A549 (cell line): ENCODE measurements at regions not wholly inside any gene's neighbourhood (a gene's known extent, or its start where the extent isn't known, plus 50 kb on each side); places are given as distances from the start of the nearest gene placed in this dataset.

ENCODE experiments used
- ATAC-seq, 2 experiments: fragments of 200-7000 bp in 1 of 2; fragments of >200 bp in 1 of 2; cut with Nextera tagmentation in 1 of 2; cut with Tn5 transposase in 1 of 2; 3 replicates each; pipeline versions ENCODE4 v1.8.0 to v1.9.1; 2018 to 2020; ENCODE audit warnings: mild to moderate bottlenecking in 1 of 2, moderate library complexity in 1 of 2
- CTCF ChIA-PET: fragments of 300-600 bp; sonication (Branson Sonifier 250); formaldehyde crosslinking; extraction: SDS; loops from one replicate; lab custom pipeline; 2021; ENCODE audit warnings: antibody characterized with exemption, inconsistent platforms; lab: Yijun Ruan, JAX
- POLR2A ChIA-PET: fragments of 350-600 bp; formaldehyde crosslinking; extraction: SDS; loops from one replicate; lab custom pipeline; 2021; ENCODE audit warnings: antibody characterized with exemption, inconsistent platforms; lab: Yijun Ruan, JAX
- DNase-seq, 2 experiments: peaks; one replicate each; pipeline versions ENCODE4 v3.0.0 to v3.0.0-alpha.2; 2011 to 2016; ENCODE audit warnings: low read depth in 1 of 2, low spot score in 1 of 2
- FAIRE-seq: peaks from 2 replicates; lab custom pipeline; 2011; peaks lifted over from hg19 to GRCh38; lab: Jason Lieb, UNC
- H3K27ac ChIP-seq, 2 experiments: fragments of >200 bp; sonication (Bioruptor Twin); formaldehyde crosslinking; 3 replicates each; pipeline ENCODE4 v1.5.1; 2016 to 2017
- H3K4me1 ChIP-seq: fragments of >200 bp; sonication (Bioruptor Twin); formaldehyde crosslinking; 3 replicates; pipeline ENCODE4 v1.6.1; 2016
- H3K4me2 ChIP-seq: fragments of >200 bp; sonication (Bioruptor Twin); formaldehyde crosslinking; 3 replicates; pipeline ENCODE4 v1.6.1; 2016
- H3K4me3 ChIP-seq: fragments of >200 bp; sonication (Bioruptor Twin); formaldehyde crosslinking; 3 replicates; pipeline ENCODE4 v1.5.1; 2016
- H3K9me3 ChIP-seq: fragments of >200 bp; sonication (Bioruptor Twin); formaldehyde crosslinking; 3 replicates; pipeline ENCODE4 v1.6.1; 2016
- BHLHE40 ChIP-seq: IDR thresholded peaks from 2 replicates; pipeline ENCODE4 v1.6.1; 2012; ENCODE audit warnings: low read depth, low read length, inconsistent platforms
- EHMT2 ChIP-seq: fragments of 200-600 bp; sonication (generic); IDR thresholded peaks from 2 replicates; pipeline ENCODE4 v1.6.1; 2016; ENCODE audit warnings: antibody characterized with exemption, low read depth, mild to moderate bottlenecking, moderate library complexity
- FOSB ChIP-seq: fragments of 250-450 bp; sonication (Bioruptor Pico); IDR thresholded peaks from 2 replicates; pipeline ENCODE4 v1.5.0; 2020; ENCODE audit warnings: mild to moderate bottlenecking, moderate library complexity
- KDM5A ChIP-seq: fragments of 200-600 bp; sonication (generic); IDR thresholded peaks from 2 replicates; pipeline ENCODE4 v1.6.1; 2016; ENCODE audit warnings: antibody characterized with exemption, mild to moderate bottlenecking
- NR3C1 ChIP-seq: fragments of >200 bp; sonication (Bioruptor Twin); formaldehyde crosslinking; IDR thresholded peaks from 3 replicates; pipeline ENCODE4 v1.6.1; 2017
- PHF8 ChIP-seq: fragments of 200-600 bp; sonication (generic); IDR thresholded peaks from 2 replicates; pipeline ENCODE4 v1.6.1; 2016; ENCODE audit warnings: low read depth, mild to moderate bottlenecking, antibody characterized with exemption, moderate library complexity, borderline replicate concordance
- RCOR1 ChIP-seq: fragments of 150-350 bp; IDR thresholded peaks from 2 replicates; pipeline ENCODE4 v1.6.1; 2014; ENCODE audit warnings: antibody characterized with exemption, low read length, low read depth
- RNF2 ChIP-seq: fragments of 200-600 bp; sonication (generic); IDR thresholded peaks from 2 replicates; pipeline ENCODE4 v1.6.1; 2016; ENCODE audit warnings: low read depth, mild to moderate bottlenecking, antibody characterized with exemption, moderate library complexity, borderline replicate concordance
- ZFP36 ChIP-seq: fragments of 450-650 bp; IDR thresholded peaks from 2 replicates; pipeline ENCODE4 v1.6.1; 2014; ENCODE audit warnings: borderline replicate concordance; ENCODE audit not compliant: partially characterized antibody
- ZNF302 ChIP-seq: fragments of 250-450 bp; sonication (Bioruptor Pico); IDR thresholded peaks from 2 replicates; pipeline ENCODE4 v1.9.0; 2021; ENCODE audit warnings: inconsistent platforms, mild to moderate bottlenecking, moderate library complexity
- WGBS: methylation state at CpG from one replicate; pipeline ENCODE4 v1.1.6; 2017; ENCODE audit errors: missing lambda C conversion rate; 5-methylcytosine and 5-hydroxymethylcytosine counted together
- TF ChIP-seq, protein P1 (sequence below): IDR thresholded peaks from 2 replicates; pipeline ENCODE4 v1.6.1; 2012
- TF ChIP-seq, protein P2 (sequence below): fragments of 200-600 bp; sonication (generic); IDR thresholded peaks from 2 replicates; pipeline ENCODE4 v1.6.1; 2016; ENCODE audit warnings: antibody characterized with exemption, mild to moderate bottlenecking, moderate library complexity
- TF ChIP-seq, protein P3 (sequence below): fragments of 250-450 bp; sonication (Bioruptor Pico); IDR thresholded peaks from 2 replicates; pipeline ENCODE4 v1.5.0; 2020; ENCODE audit warnings: low read depth, mild to moderate bottlenecking, moderate library complexity
- TF ChIP-seq, protein P4 (sequence below): fragments of 150-350 bp; IDR thresholded peaks from 2 replicates; pipeline ENCODE4 v1.6.1; 2014; ENCODE audit warnings: low read depth, mild to moderate bottlenecking, low read length

DNA sequence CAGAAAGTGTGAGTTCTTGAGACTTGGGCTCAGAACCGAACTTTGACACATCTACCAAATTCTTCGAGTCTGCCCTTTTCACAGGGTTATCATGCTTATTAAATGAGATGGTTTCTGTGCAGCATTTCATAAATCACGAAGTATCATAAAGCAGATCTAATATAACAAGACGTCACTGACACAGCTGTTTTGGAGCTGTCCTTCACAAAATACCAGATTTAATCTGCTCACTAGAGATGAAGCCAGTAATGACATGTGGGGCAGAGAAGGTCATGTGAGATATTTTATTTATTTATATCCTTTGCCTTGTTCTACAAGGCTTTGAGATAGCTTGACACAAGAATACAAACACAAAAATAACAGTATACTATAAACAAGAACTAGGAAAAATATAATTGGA, 127.0 kb downstream of the RPAP3 start (continued):
- TF ChIP-seq, protein P1, sequence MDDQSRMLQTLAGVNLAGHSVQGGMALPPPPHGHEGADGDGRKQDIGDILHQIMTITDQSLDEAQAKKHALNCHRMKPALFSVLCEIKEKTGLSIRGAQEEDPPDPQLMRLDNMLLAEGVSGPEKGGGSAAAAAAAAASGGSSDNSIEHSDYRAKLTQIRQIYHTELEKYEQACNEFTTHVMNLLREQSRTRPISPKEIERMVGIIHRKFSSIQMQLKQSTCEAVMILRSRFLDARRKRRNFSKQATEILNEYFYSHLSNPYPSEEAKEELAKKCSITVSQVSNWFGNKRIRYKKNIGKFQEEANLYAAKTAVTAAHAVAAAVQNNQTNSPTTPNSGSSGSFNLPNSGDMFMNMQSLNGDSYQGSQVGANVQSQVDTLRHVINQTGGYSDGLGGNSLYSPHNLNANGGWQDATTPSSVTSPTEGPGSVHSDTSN: no peak

DNA sequence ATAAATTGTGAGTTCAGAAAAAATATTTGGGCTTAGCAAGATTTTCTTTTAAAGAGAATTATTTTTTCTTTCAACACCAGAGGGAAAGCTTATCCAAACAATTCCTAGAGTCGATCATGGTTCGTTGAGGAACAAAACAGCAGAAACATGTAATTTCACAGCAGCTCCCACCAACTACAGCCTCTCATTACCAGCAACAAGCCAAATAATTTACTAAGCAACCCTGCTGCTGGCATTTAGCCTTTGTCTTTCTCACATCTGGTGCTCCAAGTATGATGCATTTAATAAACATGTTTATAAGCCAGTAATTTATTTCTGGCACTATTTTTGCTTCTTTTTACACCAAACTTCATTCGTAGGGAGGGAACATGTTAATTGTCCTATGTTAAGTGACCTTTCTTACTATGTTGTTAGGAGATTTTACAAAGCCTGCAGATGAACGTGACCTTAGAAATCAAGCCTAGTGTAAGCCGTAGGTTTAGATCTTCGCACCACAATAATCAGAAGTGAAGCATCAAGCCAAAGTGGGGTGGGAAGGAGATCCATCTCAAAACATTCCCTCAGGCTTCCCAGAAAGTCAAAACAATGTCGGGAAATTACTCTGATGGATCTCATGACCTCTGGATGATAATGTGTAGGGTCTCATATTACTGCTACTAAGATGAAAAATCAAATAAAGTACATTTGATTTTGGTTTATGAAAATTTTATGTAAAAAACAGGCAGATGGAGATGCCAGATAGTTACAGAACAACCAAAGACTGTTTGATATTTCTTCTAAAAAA, 128.4 kb downstream of the RPAP3 start:
- 58% methylated on average over 7 of the region's 7 CpGs for WGBS
- CTCF ChIA-PET: interaction anchor here (1.2 kb wide), 1 partner anchor 16 kb away, joined by 3 read pairs; no protein-coding TSS in a partner anchor
- no peak overlapping the region for H3K27ac ChIP-seq
- no peak overlapping the region for H3K4me3 ChIP-seq
- H3K4me2 ChIP-seq: no peak overlapping the region
- H3K4me1 ChIP-seq: no peaks in the 10 kb centered on the region
- POLR2A ChIA-PET: no interaction called here
- H3K9me3 ChIP-seq: no peaks in the 10 kb centered on the region
- FAIRE-seq: peak; percentile 59
- no peak for DNase-seq
- no peak for ATAC-seq
- no peak for TF ChIP-seq PHF8
- TF ChIP-seq, protein P2, sequence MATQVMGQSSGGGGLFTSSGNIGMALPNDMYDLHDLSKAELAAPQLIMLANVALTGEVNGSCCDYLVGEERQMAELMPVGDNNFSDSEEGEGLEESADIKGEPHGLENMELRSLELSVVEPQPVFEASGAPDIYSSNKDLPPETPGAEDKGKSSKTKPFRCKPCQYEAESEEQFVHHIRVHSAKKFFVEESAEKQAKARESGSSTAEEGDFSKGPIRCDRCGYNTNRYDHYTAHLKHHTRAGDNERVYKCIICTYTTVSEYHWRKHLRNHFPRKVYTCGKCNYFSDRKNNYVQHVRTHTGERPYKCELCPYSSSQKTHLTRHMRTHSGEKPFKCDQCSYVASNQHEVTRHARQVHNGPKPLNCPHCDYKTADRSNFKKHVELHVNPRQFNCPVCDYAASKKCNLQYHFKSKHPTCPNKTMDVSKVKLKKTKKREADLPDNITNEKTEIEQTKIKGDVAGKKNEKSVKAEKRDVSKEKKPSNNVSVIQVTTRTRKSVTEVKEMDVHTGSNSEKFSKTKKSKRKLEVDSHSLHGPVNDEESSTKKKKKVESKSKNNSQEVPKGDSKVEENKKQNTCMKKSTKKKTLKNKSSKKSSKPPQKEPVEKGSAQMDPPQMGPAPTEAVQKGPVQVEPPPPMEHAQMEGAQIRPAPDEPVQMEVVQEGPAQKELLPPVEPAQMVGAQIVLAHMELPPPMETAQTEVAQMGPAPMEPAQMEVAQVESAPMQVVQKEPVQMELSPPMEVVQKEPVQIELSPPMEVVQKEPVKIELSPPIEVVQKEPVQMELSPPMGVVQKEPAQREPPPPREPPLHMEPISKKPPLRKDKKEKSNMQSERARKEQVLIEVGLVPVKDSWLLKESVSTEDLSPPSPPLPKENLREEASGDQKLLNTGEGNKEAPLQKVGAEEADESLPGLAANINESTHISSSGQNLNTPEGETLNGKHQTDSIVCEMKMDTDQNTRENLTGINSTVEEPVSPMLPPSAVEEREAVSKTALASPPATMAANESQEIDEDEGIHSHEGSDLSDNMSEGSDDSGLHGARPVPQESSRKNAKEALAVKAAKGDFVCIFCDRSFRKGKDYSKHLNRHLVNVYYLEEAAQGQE: no peak
- TF ChIP-seq, all 56 proteins: peak for 0

DNA sequence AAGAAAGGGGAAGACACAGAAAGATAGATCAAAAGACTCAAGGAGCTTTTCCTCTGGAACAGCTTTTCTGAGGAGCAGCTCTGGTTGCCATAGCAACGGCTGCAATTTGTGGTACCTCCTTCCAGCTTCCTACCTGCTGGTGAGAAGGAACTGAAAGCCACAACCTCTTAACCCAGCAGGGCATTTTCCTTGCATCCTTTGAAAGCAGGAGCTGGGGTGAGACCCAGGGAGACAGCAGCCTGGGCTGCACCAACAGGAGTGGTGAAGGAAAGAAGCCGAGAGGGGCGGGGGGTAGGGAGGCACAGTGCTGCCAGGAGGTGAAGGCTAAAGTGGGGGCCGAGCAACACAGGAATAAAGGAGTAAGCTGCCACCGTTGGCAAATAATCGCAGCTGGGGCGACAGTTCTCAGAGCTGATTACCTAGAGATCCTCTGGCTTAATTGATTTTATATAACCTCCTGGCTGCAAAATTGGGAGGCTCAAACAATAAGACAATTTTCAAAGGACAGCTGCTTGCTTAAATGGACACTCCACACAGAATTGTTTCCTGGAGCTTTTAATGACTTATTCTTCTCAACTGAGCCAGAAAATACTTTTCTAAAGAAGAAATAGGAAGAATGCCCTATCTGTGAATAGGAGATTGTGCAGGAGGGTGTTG, 129.4 kb downstream of the RPAP3 start:
- Histone ChIP-seq H3K27ac (no peak overlapping the region), H3K4me1 (no peaks in the 10 kb centered on the region), H3K4me3 (no peak overlapping the region), H3K9me3 (no peaks in the 10 kb centered on the region), H3K4me2 (no peak overlapping the region)
- CTCF ChIA-PET: interaction anchor here (1.2 kb wide), 1 partner anchor 17 kb away, joined by 3 read pairs; no protein-coding TSS in a partner anchor
- no peak for DNase-seq
- POLR2A ChIA-PET: no interaction called here
- TF ChIP-seq BHLHE40 (no peak), KDM5A (no peak), RCOR1 (no peak), NR3C1 (no peak), EHMT2 (no peak), RNF2 (no peak), ZNF302 (CRISPR knock-in tag) (no peak), FOSB (CRISPR knock-in tag) (no peak), ZFP36 (no peak)
- TF ChIP-seq, protein P3, sequence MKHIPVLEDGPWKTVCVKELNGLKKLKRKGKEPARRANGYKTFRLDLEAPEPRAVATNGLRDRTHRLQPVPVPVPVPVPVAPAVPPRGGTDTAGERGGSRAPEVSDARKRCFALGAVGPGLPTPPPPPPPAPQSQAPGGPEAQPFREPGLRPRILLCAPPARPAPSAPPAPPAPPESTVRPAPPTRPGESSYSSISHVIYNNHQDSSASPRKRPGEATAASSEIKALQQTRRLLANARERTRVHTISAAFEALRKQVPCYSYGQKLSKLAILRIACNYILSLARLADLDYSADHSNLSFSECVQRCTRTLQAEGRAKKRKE: no peak
- TF ChIP-seq, protein P4, sequence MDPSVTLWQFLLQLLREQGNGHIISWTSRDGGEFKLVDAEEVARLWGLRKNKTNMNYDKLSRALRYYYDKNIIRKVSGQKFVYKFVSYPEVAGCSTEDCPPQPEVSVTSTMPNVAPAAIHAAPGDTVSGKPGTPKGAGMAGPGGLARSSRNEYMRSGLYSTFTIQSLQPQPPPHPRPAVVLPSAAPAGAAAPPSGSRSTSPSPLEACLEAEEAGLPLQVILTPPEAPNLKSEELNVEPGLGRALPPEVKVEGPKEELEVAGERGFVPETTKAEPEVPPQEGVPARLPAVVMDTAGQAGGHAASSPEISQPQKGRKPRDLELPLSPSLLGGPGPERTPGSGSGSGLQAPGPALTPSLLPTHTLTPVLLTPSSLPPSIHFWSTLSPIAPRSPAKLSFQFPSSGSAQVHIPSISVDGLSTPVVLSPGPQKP: no peak
- ATAC-seq: no peak
- FAIRE-seq: no peak
- WGBS: 31% methylated on average over 5 of the region's 7 CpGs
